HUES48 (cell line): ENCODE measurements at regions not wholly inside any gene's neighbourhood (a gene's known extent, or its start where the extent isn't known, plus 50 kb on each side); places are given as distances from the start of the nearest gene placed in this dataset.
"Not testable (repeated sequence)": the region's sequence is repeated elsewhere in the genome, so short reads cannot be mapped to it uniquely, and the experiment has no call there.

Experiments used
- H3K27ac ChIP-seq: one replicate; pipeline ENCODE4 v1.7.0; 2013; ENCODE audit warnings: low read depth, low read length, inconsistent platforms
- H3K27me3 ChIP-seq: 2 replicates; pipeline ENCODE4 v1.6.1; 2013; ENCODE audit warnings: mild to moderate bottlenecking, low read length; ENCODE audit not compliant: control insufficient read depth, insufficient read depth
- H3K36me3 ChIP-seq: 2 replicates; pipeline ENCODE4 v1.6.1; 2013; ENCODE audit warnings: low read length; ENCODE audit not compliant: control insufficient read depth, insufficient read depth
- H3K4me1 ChIP-seq: 2 replicates; pipeline ENCODE4 v1.6.1; 2013; ENCODE audit warnings: mild to moderate bottlenecking, low read length; ENCODE audit not compliant: control insufficient read depth, insufficient read depth
- H3K4me3 ChIP-seq: 2 replicates; pipeline ENCODE4 v1.5.1; 2013; ENCODE audit warnings: mild to moderate bottlenecking, low read depth, low read length
- H3K9ac ChIP-seq: 2 replicates; pipeline ENCODE4 v1.6.1; 2013; ENCODE audit warnings: mild to moderate bottlenecking, low read depth, low read length, moderate library complexity
- H3K9me3 ChIP-seq: 2 replicates; pipeline ENCODE4 v1.6.1; 2013; ENCODE audit warnings: low read length; ENCODE audit not compliant: control insufficient read depth, insufficient read depth

DNA sequence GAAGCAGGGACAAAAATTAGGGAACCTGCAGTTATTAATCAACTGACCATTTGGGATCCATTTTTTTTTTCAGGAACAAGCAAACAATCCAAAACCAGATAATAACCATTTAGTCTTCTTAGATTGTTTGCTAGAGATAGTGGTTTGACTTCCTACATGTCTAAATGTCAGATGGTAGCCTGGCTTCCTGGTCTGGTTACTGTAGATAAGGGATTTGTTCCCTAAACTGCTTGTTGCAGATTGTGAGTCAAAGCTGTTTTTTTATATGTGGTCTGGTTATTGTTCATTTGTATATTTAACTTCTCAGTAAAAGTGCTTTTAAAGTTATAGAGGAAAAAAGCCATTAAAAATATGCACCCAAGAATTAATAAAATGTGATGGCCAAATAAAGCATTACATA, 921.0 kb downstream of the PRIM2 start:
- not testable (repeated sequence) for H3K4me3 ChIP-seq, H3K27ac ChIP-seq, H3K27me3 ChIP-seq, H3K9ac ChIP-seq, H3K4me1 ChIP-seq, H3K36me3 ChIP-seq
- H3K9me3 ChIP-seq = peaks cover 76% of the 10 kb centered on the region

DNA sequence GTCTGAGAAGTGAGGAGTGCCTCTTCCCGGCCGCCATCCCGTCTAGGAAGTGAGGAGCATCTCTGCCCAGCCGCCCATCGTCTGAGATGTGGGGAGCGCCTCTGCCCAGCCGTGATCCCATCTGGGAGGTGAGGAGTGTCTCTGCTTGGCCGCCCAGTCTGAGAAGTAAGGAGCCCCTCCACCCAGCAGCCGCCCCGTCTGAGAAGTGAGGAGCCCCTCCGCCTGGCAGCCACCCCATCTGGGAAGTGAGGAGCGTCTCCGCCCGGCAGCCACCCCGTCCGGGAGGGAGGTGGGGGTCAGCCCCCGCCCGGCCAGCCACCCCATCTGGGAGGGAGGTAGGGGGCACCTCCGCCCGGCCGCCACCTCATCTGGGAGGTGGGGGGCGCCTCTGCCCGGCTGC, 940.2 kb downstream of the PRIM2 start:
- H3K9me3 ChIP-seq = peaks cover 82% of the 10 kb centered on the region
- not testable (repeated sequence) for H3K9ac ChIP-seq, H3K36me3 ChIP-seq, H3K27ac ChIP-seq, H3K4me3 ChIP-seq, H3K4me1 ChIP-seq, H3K27me3 ChIP-seq

DNA sequence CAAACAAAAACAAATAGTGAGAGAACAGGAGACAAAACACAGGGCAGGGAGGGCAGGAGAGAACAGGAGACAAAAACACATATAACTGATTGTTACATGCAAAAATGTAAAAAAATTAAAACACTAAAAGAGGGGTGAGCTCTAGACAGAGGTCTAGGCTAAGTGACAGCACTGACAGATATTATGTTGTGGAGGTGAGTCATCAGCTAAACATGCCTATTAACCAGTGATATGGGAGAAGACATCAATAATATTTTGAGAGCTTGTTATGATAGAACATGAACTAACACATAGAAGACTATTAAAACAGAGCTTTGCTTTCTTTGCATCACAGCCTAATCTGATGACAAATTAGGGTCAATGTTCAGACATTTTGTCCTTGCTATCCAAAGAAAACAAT, 972.7 kb downstream of the PRIM2 start:
- Histone ChIP-seq H3K4me1 (no peaks in the 10 kb centered on the region), H3K9me3 (peaks cover 72% of the 10 kb centered on the region), H3K27ac (no peak overlapping the region), H3K27me3 (no peaks in the 10 kb centered on the region), H3K36me3 (no peaks in the 10 kb centered on the region), H3K9ac (no peak overlapping the region), H3K4me3 (no peak overlapping the region)

DNA sequence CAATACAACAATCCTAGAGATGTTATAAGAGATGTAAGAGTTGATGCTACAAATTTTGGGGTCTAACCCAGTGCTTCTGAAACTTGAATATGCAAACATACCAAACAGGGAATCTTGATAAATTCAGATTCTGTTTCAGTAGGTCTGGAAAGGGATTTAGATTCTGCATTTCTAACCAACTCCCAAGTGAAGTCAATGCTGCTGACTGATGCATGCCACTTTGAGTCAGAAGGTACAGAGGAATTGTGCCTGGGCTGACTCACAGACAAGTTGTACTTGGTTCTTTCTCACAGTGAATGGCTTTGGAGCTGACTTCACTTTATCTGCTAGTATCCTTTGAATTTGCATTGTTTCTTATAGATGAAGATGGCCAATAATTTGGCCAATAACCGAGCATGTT, 973.9 kb downstream of the PRIM2 start:
- H3K9me3 ChIP-seq = peaks cover 67% of the 10 kb centered on the region
- H3K4me3 ChIP-seq, H3K9ac ChIP-seq, H3K27me3 ChIP-seq, H3K27ac ChIP-seq, H3K4me1 ChIP-seq, H3K36me3 ChIP-seq: not testable (repeated sequence)

GRCh38 chr6:58307901-58308300, 990.5 kb downstream of the PRIM2 start:
- peaks cover 43% of the 10 kb centered on the region for H3K9me3 ChIP-seq
- H3K27ac ChIP-seq, H3K4me1 ChIP-seq, H3K4me3 ChIP-seq, H3K36me3 ChIP-seq, H3K9ac ChIP-seq, H3K27me3 ChIP-seq: not testable (repeated sequence)

DNA sequence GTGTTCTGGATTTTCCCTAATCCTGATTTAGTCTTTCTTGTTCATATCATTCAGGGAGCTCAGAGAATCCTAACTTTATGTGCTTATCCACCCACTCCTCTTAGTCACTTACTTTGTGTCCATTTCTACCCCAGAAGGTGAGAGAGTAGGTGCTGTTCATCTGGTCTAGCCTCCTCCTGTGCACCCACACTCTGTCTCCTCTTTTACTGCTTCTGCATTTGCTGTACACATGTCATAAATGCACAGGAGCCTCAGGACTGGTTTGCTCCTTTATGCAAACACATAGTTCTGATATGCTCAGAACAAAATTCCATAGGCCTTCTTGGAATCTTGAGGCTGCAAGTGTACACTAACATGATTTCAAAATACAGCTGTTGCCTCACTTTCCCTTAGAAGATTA, 1014.7 kb downstream of the PRIM2 start:
- H3K36me3 ChIP-seq, H3K27ac ChIP-seq, H3K9ac ChIP-seq, H3K4me3 ChIP-seq, H3K27me3 ChIP-seq, H3K4me1 ChIP-seq: not testable (repeated sequence)
- peaks cover 58% of the 10 kb centered on the region for H3K9me3 ChIP-seq

- H3K27ac ChIP-seq, H3K4me1 ChIP-seq, H3K36me3 ChIP-seq, H3K9ac ChIP-seq, H3K4me3 ChIP-seq, H3K27me3 ChIP-seq: not testable (repeated sequence)
- peaks cover 27% of the 10 kb centered on the region for H3K9me3 ChIP-seq
Observed at GRCh38 chr6:58342287-58342686, 1024.9 kb downstream of the PRIM2 start.

DNA sequence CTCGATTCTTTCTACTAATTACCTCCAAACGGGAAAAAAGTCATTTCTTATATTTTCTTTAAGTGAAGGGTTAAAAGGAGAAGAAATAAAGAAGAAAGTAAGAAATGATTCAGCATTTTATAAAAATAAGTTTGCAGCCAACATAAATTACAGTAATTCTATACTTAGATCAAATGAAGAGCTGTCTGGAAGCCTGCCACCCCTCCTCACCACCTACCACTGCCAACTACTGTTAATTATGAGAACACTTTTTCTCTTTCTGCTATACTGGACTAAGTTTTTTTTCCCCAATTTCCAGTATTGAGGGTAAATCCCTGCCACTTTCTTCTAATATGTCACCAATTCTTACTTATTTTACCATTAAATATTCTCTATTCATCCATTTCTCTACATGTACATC, 1030.1 kb downstream of the PRIM2 start:
- not testable (repeated sequence) for H3K4me3 ChIP-seq, H3K36me3 ChIP-seq, H3K4me1 ChIP-seq, H3K27me3 ChIP-seq, H3K9ac ChIP-seq, H3K27ac ChIP-seq
- H3K9me3 ChIP-seq = peaks cover 49% of the 10 kb centered on the region

GRCh38 chr6:58351619-58352018, 1034.2 kb downstream of the PRIM2 start:
- H3K9ac ChIP-seq, H3K27ac ChIP-seq, H3K4me3 ChIP-seq, H3K4me1 ChIP-seq, H3K27me3 ChIP-seq, H3K36me3 ChIP-seq: not testable (repeated sequence)
- H3K9me3 ChIP-seq = peaks cover 55% of the 10 kb centered on the region

GRCh38 chr6:58358452-58358851, 1041.0 kb downstream of the PRIM2 start:
- H3K36me3 ChIP-seq, H3K4me1 ChIP-seq, H3K27ac ChIP-seq, H3K4me3 ChIP-seq, H3K9ac ChIP-seq, H3K27me3 ChIP-seq: not testable (repeated sequence)
- H3K9me3 ChIP-seq = peaks cover 51% of the 10 kb centered on the region

DNA sequence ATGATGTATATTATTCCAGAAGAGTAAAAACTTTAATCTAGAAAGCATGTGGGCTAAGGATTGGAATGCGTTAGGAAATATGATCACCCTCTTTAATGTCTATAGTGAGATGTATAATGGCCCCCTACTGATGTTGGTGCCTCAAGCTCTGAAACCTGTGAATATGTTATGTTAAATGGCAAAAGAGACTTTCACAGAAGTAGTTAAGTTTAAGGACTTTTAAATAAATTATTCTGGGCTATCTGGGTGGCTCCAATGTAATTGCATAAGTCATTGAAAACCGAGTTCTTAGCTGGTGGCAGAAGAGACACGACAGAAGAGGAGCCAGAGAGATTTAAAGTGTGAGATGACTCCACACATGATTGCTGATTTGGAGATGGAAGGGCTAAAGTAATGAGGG, 1048.4 kb downstream of the PRIM2 start:
- not testable (repeated sequence) for H3K4me3 ChIP-seq, H3K27me3 ChIP-seq, H3K27ac ChIP-seq, H3K4me1 ChIP-seq, H3K36me3 ChIP-seq, H3K9ac ChIP-seq
- peaks cover 40% of the 10 kb centered on the region for H3K9me3 ChIP-seq

GRCh38 chr6:58406659-58407058, 1089.2 kb downstream of the PRIM2 start:
- H3K4me1 ChIP-seq, H3K27ac ChIP-seq, H3K36me3 ChIP-seq, H3K27me3 ChIP-seq, H3K4me3 ChIP-seq, H3K9ac ChIP-seq: not testable (repeated sequence)
- peaks cover 69% of the 10 kb centered on the region for H3K9me3 ChIP-seq
